ENCODE measurements at regions not wholly inside any gene's neighbourhood (a gene's known extent, or its start where the extent isn't known, plus 50 kb on each side); places are given as distances from the start of the nearest gene placed in this dataset.

- TF ChIP-seq ZNF274 (IDR thresholded peaks at IDR 0.05; ENCODE audit: low read depth, low read length) = no peak
- H3K4me3 ChIP-seq (ENCODE audit: low read length) = no peak overlapping the region
Measured at GRCh38 chr9:28999806-29000205, 1426.5 kb upstream of the C9orf72 start.

- TF ChIP-seq ZNF274 (IDR thresholded peaks at IDR 0.05; ENCODE audit: low read depth, low read length) = no peak
- no peak overlapping the region for H3K4me3 ChIP-seq (ENCODE audit: low read length)
Measured at GRCh38 chr9:29001006-29001405, 1427.7 kb upstream of the C9orf72 start.

GRCh38 chr9:29004988-29005387, 1431.7 kb upstream of the C9orf72 start:
- no peak for TF ChIP-seq ZNF274 (IDR thresholded peaks at IDR 0.05; ENCODE audit: low read depth, low read length)
- no peak overlapping the region for H3K4me3 ChIP-seq (ENCODE audit: low read length)

GRCh38 chr9:29006628-29007027, 1433.3 kb upstream of the C9orf72 start:
- TF ChIP-seq ZNF274 (IDR thresholded peaks at IDR 0.05; ENCODE audit: low read depth, low read length) = no peak
- H3K4me3 ChIP-seq (ENCODE audit: low read length) = no peak overlapping the region

- no peak overlapping the region for H3K4me3 ChIP-seq (ENCODE audit: low read length)
- no peak for TF ChIP-seq ZNF274 (IDR thresholded peaks at IDR 0.05; ENCODE audit: low read depth, low read length)
Measured at GRCh38 chr9:29012911-29013310, 1439.6 kb upstream of the C9orf72 start.

- no peak overlapping the region for H3K4me3 ChIP-seq (ENCODE audit: low read length)
- TF ChIP-seq ZNF274 (IDR thresholded peaks at IDR 0.05; ENCODE audit: low read depth, low read length) = no peak
Measured at GRCh38 chr9:29021632-29022031, 1448.4 kb upstream of the C9orf72 start.

GRCh38 chr9:29038332-29038731, 1465.1 kb upstream of the C9orf72 start:
- no peak overlapping the region for H3K4me3 ChIP-seq (ENCODE audit: low read length)
- no peak for TF ChIP-seq ZNF274 (IDR thresholded peaks at IDR 0.05; ENCODE audit: low read depth, low read length)

GRCh38 chr9:29039258-29039657, 1466.0 kb upstream of the C9orf72 start:
- TF ChIP-seq ZNF274 (IDR thresholded peaks at IDR 0.05; ENCODE audit: low read depth, low read length) = no peak

GRCh38 chr9:29043072-29043471, 1469.8 kb upstream of the C9orf72 start:
- no peak for TF ChIP-seq ZNF274 (IDR thresholded peaks at IDR 0.05; ENCODE audit: low read depth, low read length)
- H3K4me3 ChIP-seq (ENCODE audit: low read length) = no peak overlapping the region

More at GRCh38 chr9:29039258-29039657, 1466.0 kb upstream of the C9orf72 start:
- no peak overlapping the region for H3K4me3 ChIP-seq (ENCODE audit: low read length)

- no peak overlapping the region for H3K4me3 ChIP-seq (ENCODE audit: low read length)
- TF ChIP-seq ZNF274 (IDR thresholded peaks at IDR 0.05; ENCODE audit: low read depth, low read length) = no peak
Measured at GRCh38 chr9:29044959-29045358, 1471.7 kb upstream of the C9orf72 start.

GRCh38 chr9:29060041-29060440, 1486.8 kb upstream of the C9orf72 start:
- H3K4me3 ChIP-seq (ENCODE audit: low read length) = no peak overlapping the region
- TF ChIP-seq ZNF274 (IDR thresholded peaks at IDR 0.05; ENCODE audit: low read depth, low read length) = no peak

GRCh38 chr9:29062446-29062845, 1489.2 kb upstream of the C9orf72 start:
- H3K4me3 ChIP-seq (ENCODE audit: low read length) = no peak overlapping the region
- no peak for TF ChIP-seq ZNF274 (IDR thresholded peaks at IDR 0.05; ENCODE audit: low read depth, low read length)

- H3K4me3 ChIP-seq (ENCODE audit: low read length) = no peak overlapping the region
- TF ChIP-seq ZNF274 (IDR thresholded peaks at IDR 0.05; ENCODE audit: low read depth, low read length) = no peak
Measured at GRCh38 chr9:29063031-29063430, 1489.8 kb upstream of the C9orf72 start.

- H3K4me3 ChIP-seq (ENCODE audit: low read length) = no peak overlapping the region
- TF ChIP-seq ZNF274 (IDR thresholded peaks at IDR 0.05; ENCODE audit: low read depth, low read length) = no peak
Measured at GRCh38 chr9:29066141-29066640, 1492.9 kb upstream of the C9orf72 start.

- H3K4me3 ChIP-seq (ENCODE audit: low read length) = no peak overlapping the region
- TF ChIP-seq ZNF274 (IDR thresholded peaks at IDR 0.05; ENCODE audit: low read depth, low read length) = no peak
Measured at GRCh38 chr9:29068461-29068860, 1495.2 kb upstream of the C9orf72 start.

GRCh38 chr9:29069376-29069775, 1496.1 kb upstream of the C9orf72 start:
- no peak overlapping the region for H3K4me3 ChIP-seq (ENCODE audit: low read length)
- TF ChIP-seq ZNF274 (IDR thresholded peaks at IDR 0.05; ENCODE audit: low read depth, low read length) = no peak

Data from GM08714 (cell line).